Nephron progenitor cell (in vitro differentiated cells): ENCODE measurements at regions not wholly inside any gene's neighbourhood (a gene's known extent, or its start where the extent isn't known, plus 50 kb on each side); places are given as distances from the start of the nearest gene placed in this dataset.

Experiments
- DNase-seq: peaks from one replicate; pipeline ENCODE4 v3.0.0; 2021
- H3K27ac Mint-ChIP-seq: 2 replicates; pipeline ENCODE4 v1.8.0; 2021; ENCODE audit warnings: mild to moderate bottlenecking, moderate library complexity, mixed read lengths
- H3K27me3 Mint-ChIP-seq: 2 replicates; pipeline ENCODE4 v1.8.0; 2021; ENCODE audit warnings: mild to moderate bottlenecking, low read depth, mixed read lengths; ENCODE audit not compliant: poor library complexity
- H3K36me3 Mint-ChIP-seq: 2 replicates; pipeline ENCODE4 v1.8.0; 2021; ENCODE audit warnings: low read depth, mixed read lengths
- H3K4me1 Mint-ChIP-seq: 2 replicates; pipeline ENCODE4 v1.8.0; 2021; ENCODE audit warnings: mixed read lengths
- H3K4me3 Mint-ChIP-seq: 2 replicates; pipeline ENCODE4 v1.8.0; 2021; ENCODE audit warnings: mild to moderate bottlenecking, moderate library complexity, mixed read lengths
- H3K9me3 Mint-ChIP-seq: 2 replicates; pipeline ENCODE4 v1.8.0; 2021; ENCODE audit warnings: mild to moderate bottlenecking, moderate library complexity, mixed read lengths
- CTCF ChIP-seq: fragments of 200-600 bp; sonication (generic); IDR thresholded peaks from 2 replicates; pipeline ENCODE4 v1.5.0; 2021; ENCODE audit warnings: antibody characterized with exemption

- Mint-ChIP-seq H3K36me3 (no peaks in the 10 kb centered on the region), H3K4me1 (peaks cover 48% of the 10 kb centered on the region), H3K27ac (no peak overlapping the region), H3K27me3 (peaks cover 2% of the 10 kb centered on the region), H3K4me3 (no peak overlapping the region), H3K9me3 (no peaks in the 10 kb centered on the region)
- TF ChIP-seq CTCF = no peak
- DNase-seq = peak; percentile 14
Measured at GRCh38 chr7:22563621-22564241, 63.7 kb upstream of the STEAP1B start.

- Mint-ChIP-seq H3K4me1 (peaks cover 48% of the 10 kb centered on the region), H3K36me3 (no peaks in the 10 kb centered on the region), H3K27me3 (peaks cover 2% of the 10 kb centered on the region), H3K4me3 (no peak overlapping the region), H3K9me3 (no peaks in the 10 kb centered on the region), H3K27ac (no peak overlapping the region)
- DNase-seq = no peak
- no peak for TF ChIP-seq CTCF
Measured at GRCh38 chr7:22563032-22563501, 63.1 kb upstream of the STEAP1B start.

- H3K27ac Mint-ChIP-seq = no peak overlapping the region
- TF ChIP-seq CTCF = no peak
- DNase-seq = no peak
- peaks cover 48% of the 10 kb centered on the region for H3K4me1 Mint-ChIP-seq
- H3K4me3 Mint-ChIP-seq = no peak overlapping the region
- H3K36me3 Mint-ChIP-seq = no peaks in the 10 kb centered on the region
- H3K27me3 Mint-ChIP-seq = peaks cover 2% of the 10 kb centered on the region
- no peaks in the 10 kb centered on the region for H3K9me3 Mint-ChIP-seq
Measured at GRCh38 chr7:22561895-22562593, 62.1 kb upstream of the STEAP1B start.

GRCh38 chr7:22561321-22561811 lies 61.4 kb upstream of the STEAP1B start:
- Mint-ChIP-seq H3K27ac (no peak overlapping the region), H3K4me1 (peaks cover 48% of the 10 kb centered on the region), H3K4me3 (no peak overlapping the region), H3K9me3 (no peaks in the 10 kb centered on the region), H3K27me3 (peaks cover 2% of the 10 kb centered on the region), H3K36me3 (no peaks in the 10 kb centered on the region)
- peak; percentile 60 for DNase-seq
- no peak for TF ChIP-seq CTCF

GRCh38 chr7:22559829-22560489 lies 60.0 kb upstream of the STEAP1B start:
- Mint-ChIP-seq H3K27ac (no peak overlapping the region), H3K4me1 (peaks cover 38% of the 10 kb centered on the region)

More at GRCh38 chr7:22559829-22560489, 60.0 kb upstream of the STEAP1B start:
- peak; percentile 65 for DNase-seq
- Mint-ChIP-seq H3K9me3 (no peaks in the 10 kb centered on the region), H3K4me3 (no peak overlapping the region), H3K36me3 (no peaks in the 10 kb centered on the region), H3K27me3 (peaks cover 2% of the 10 kb centered on the region)
- TF ChIP-seq CTCF = peak; percentile 86
